ENCODE measurements at regions not wholly inside any gene's neighbourhood (a gene's known extent, or its start where the extent isn't known, plus 50 kb on each side); places are given as distances from the start of the nearest gene placed in this dataset.
"Not testable (repeated sequence)": the region's sequence is repeated elsewhere in the genome, so short reads cannot be mapped to it uniquely, and the experiment has no call there.

DNA sequence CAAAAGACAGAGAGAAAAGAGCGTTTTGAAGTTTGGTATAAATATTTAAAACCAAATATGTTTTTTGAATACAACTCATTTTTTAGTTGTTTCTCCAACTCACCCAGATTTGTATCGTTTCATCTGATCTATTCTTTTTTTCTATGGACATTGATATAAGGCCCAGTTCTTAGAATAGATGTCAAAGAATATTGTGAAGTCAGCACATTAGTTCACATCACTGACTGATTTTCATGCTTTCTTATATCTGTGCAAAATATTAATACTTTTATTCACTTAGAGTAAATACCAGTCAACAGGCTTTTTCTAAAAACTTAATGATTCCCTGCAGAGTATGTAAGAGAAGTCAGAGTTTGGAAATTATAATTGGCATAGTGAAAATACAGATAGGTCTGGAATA lies 254.4 kb upstream of the PTPRD start:
- Histone ChIP-seq H3K4me3 (ENCODE audit: severe bottlenecking) (no peak overlapping the region), H3K4me1 (ENCODE audit: insufficient read depth, poor library complexity, severe bottlenecking) (no peaks in the 10 kb centered on the region), H3K36me3 (ENCODE audit: low read depth) (no peaks in the 10 kb centered on the region), H3K27ac (ENCODE audit: poor library complexity, severe bottlenecking) (no peak overlapping the region), H3K27me3 (ENCODE audit: insufficient read depth, poor library complexity, severe bottlenecking) (no peaks in the 10 kb centered on the region), H3K9me3 (ENCODE audit: severe bottlenecking) (no peaks in the 10 kb centered on the region)
- ATAC-seq (ENCODE audit: low read depth): no peak
- no peak for DNase-seq (ENCODE audit: low spot score)
- TF ChIP-seq, protein P1, sequence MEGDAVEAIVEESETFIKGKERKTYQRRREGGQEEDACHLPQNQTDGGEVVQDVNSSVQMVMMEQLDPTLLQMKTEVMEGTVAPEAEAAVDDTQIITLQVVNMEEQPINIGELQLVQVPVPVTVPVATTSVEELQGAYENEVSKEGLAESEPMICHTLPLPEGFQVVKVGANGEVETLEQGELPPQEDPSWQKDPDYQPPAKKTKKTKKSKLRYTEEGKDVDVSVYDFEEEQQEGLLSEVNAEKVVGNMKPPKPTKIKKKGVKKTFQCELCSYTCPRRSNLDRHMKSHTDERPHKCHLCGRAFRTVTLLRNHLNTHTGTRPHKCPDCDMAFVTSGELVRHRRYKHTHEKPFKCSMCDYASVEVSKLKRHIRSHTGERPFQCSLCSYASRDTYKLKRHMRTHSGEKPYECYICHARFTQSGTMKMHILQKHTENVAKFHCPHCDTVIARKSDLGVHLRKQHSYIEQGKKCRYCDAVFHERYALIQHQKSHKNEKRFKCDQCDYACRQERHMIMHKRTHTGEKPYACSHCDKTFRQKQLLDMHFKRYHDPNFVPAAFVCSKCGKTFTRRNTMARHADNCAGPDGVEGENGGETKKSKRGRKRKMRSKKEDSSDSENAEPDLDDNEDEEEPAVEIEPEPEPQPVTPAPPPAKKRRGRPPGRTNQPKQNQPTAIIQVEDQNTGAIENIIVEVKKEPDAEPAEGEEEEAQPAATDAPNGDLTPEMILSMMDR (IDR thresholded peaks at IDR 0.05; ENCODE audit: poor library complexity, severe bottlenecking): no peak

DNA sequence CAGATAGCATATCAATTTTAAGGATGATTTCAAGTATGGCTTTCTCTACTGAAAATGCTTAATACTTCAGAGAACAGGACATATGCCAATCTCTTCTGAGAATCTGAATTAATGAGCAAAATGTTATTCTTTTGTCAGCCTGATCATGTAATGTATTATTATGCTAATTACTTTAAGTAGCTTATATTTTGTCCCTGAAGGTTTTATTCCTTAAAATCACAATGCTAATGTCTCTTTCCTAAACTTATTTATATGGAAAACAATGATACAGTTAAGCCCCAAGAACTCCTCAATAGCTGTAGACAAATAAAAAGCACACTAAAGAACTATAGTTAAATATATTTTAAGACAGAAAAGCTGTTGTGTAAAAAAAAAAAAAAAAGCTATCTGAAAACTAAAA lies 256.9 kb upstream of the PTPRD start:
- H3K4me3 ChIP-seq (ENCODE audit: severe bottlenecking): no peak overlapping the region
- H3K36me3 ChIP-seq (ENCODE audit: low read depth): no peaks in the 10 kb centered on the region
- no peaks in the 10 kb centered on the region for H3K9me3 ChIP-seq (ENCODE audit: severe bottlenecking)
- H3K27me3 ChIP-seq (ENCODE audit: insufficient read depth, poor library complexity, severe bottlenecking): no peaks in the 10 kb centered on the region
- no peak for ATAC-seq (ENCODE audit: low read depth)
- DNase-seq (ENCODE audit: low spot score): no peak
- H3K27ac ChIP-seq (ENCODE audit: poor library complexity, severe bottlenecking): no peak overlapping the region
- H3K4me1 ChIP-seq (ENCODE audit: insufficient read depth, poor library complexity, severe bottlenecking): no peaks in the 10 kb centered on the region
- TF ChIP-seq, protein P1 (IDR thresholded peaks at IDR 0.05; ENCODE audit: poor library complexity, severe bottlenecking): no peak

DNA sequence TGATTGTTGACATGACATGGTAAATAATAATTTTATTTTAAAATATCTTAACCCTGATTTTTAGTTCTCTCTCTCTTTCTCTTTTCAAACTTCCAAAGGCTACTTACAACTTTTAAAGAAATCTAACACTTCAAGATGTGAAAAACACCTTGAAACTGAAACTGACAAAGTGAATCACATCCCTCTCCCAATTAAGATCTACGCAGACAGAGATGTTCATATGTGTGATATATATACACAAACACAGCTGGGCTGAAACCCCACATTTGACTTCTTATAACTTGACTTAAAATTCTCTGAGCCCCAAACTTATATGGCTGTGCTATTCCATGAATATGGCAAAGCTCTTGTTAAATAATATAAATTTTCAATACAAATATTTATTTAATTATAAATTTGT lies 261.2 kb upstream of the PTPRD start:
- no peak for DNase-seq (ENCODE audit: low spot score)
- no peak overlapping the region for H3K4me3 ChIP-seq (ENCODE audit: severe bottlenecking)
- no peak for ATAC-seq (ENCODE audit: low read depth)

DNA sequence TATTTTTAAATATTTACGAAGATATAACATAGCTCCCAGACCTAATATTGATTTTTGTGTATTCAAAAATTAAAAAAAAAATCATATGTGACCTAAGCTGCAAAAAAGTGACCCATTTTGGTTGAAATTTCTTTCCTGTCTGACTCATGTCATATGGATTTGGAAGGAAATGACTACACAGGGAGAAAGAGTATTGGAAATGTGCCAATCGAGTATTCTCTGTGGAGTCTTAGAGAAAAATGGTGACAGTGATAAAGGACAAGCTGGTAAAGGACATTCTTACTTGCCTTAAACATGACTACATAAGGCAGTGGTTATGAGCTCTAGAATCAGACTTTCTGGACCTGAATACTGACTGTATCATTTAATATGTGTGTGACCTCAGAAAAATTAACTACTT lies 262.9 kb upstream of the PTPRD start:
- Histone ChIP-seq H3K36me3 (ENCODE audit: low read depth) (no peaks in the 10 kb centered on the region), H3K9me3 (ENCODE audit: severe bottlenecking) (no peaks in the 10 kb centered on the region), H3K4me1 (ENCODE audit: insufficient read depth, poor library complexity, severe bottlenecking) (peaks cover 13% of the 10 kb centered on the region), H3K27me3 (ENCODE audit: insufficient read depth, poor library complexity, severe bottlenecking) (no peaks in the 10 kb centered on the region), H3K27ac (ENCODE audit: poor library complexity, severe bottlenecking) (peak overlapping the region; percentile 36), H3K4me3 (ENCODE audit: severe bottlenecking) (no peak overlapping the region)
- ATAC-seq (ENCODE audit: low read depth) (peak; percentile 25; the same call in 1 of the 3 replicates), DNase-seq (ENCODE audit: low spot score) (no peak)
- TF ChIP-seq, protein P1 (IDR thresholded peaks at IDR 0.05; ENCODE audit: poor library complexity, severe bottlenecking): no peak

More for the DNA sequence above, 261.2 kb upstream of the PTPRD start:
- peaks cover 13% of the 10 kb centered on the region for H3K4me1 ChIP-seq (ENCODE audit: insufficient read depth, poor library complexity, severe bottlenecking)
- TF ChIP-seq, protein P1 (IDR thresholded peaks at IDR 0.05; ENCODE audit: poor library complexity, severe bottlenecking): no peak
- H3K9me3 ChIP-seq (ENCODE audit: severe bottlenecking): no peaks in the 10 kb centered on the region
- H3K36me3 ChIP-seq (ENCODE audit: low read depth): no peaks in the 10 kb centered on the region
- no peak overlapping the region for H3K27ac ChIP-seq (ENCODE audit: poor library complexity, severe bottlenecking)
- H3K27me3 ChIP-seq (ENCODE audit: insufficient read depth, poor library complexity, severe bottlenecking): no peaks in the 10 kb centered on the region

DNA sequence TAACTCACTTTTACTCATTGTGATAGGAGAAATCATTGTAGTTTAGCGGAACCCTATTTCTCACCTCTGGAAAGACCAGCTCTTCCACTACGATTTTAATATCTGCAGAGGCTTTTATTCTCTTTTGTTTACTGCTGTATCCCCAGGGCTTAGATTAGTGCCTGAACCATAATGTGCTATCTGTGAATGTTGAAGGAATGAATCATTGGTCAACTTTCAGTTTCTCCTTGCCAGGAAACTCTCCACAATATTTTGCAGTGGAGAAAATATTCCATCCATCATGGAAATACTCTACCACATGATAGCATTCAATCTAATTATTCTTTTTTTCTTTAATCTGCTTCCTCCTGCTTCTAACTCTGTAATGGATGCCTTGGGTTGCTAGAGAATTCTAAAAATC lies 263.5 kb upstream of the PTPRD start:
- Histone ChIP-seq H3K4me3 (ENCODE audit: severe bottlenecking) (no peak overlapping the region), H3K27ac (ENCODE audit: poor library complexity, severe bottlenecking) (peak overlapping the region; percentile 36), H3K36me3 (ENCODE audit: low read depth) (no peaks in the 10 kb centered on the region), H3K27me3 (ENCODE audit: insufficient read depth, poor library complexity, severe bottlenecking) (no peaks in the 10 kb centered on the region), H3K9me3 (ENCODE audit: severe bottlenecking) (no peaks in the 10 kb centered on the region), H3K4me1 (ENCODE audit: insufficient read depth, poor library complexity, severe bottlenecking) (peaks cover 13% of the 10 kb centered on the region)
- TF ChIP-seq, protein P1 (IDR thresholded peaks at IDR 0.05; ENCODE audit: poor library complexity, severe bottlenecking): no peak
- DNase-seq (ENCODE audit: low spot score): no peak
- ATAC-seq (ENCODE audit: low read depth): peak; percentile 35; the same call in 2 of the 3 replicates

DNA sequence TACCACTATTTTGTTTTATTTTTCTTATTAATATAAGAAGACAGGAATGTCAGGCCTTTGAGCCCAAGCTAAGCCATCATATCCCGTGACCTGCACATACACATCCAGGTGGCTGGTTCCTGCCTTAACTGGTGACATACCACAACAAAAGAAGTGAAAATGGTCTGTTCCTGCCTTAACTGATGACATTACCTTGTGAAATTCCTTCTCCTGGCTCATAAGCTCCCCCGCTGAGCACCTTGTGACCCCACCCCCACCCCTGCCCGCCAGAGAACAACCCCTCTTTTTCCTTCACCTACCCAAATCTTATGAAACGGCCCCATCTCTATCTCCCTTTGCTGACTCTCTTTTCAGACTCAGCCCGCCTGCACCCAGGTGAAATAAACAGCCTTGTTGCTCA lies 277.5 kb upstream of the PTPRD start:
- not testable (repeated sequence) for DNase-seq (ENCODE audit: low spot score); H3K4me3 ChIP-seq (ENCODE audit: severe bottlenecking); H3K27ac ChIP-seq (ENCODE audit: poor library complexity, severe bottlenecking); H3K9me3 ChIP-seq (ENCODE audit: severe bottlenecking); ATAC-seq (ENCODE audit: low read depth); H3K36me3 ChIP-seq (ENCODE audit: low read depth); H3K4me1 ChIP-seq (ENCODE audit: insufficient read depth, poor library complexity, severe bottlenecking)
- H3K27me3 ChIP-seq (ENCODE audit: insufficient read depth, poor library complexity, severe bottlenecking): peaks cover 12% of the 10 kb centered on the region

Data from RWPE2 (cell line).